ENCODE measurements at regions not wholly inside any gene's neighbourhood (a gene's known extent, or its start where the extent isn't known, plus 50 kb on each side); places are given as distances from the start of the nearest gene placed in this dataset.

GRCh38 chr7:4345004-4345403 is 337.1 kb upstream of the FOXK1 start:
- TF ChIP-seq CTCF (conservative IDR thresholded peaks at IDR 0.05), result no peak
- Histone ChIP-seq H4K20me1 (ENCODE audit: control insufficient read depth, insufficient read depth, insufficient read length) (no peaks in the 10 kb centered on the region), H2BK120ac (ENCODE audit: low read depth, low read length, poor library complexity, severe bottlenecking) (no peak overlapping the region), H2BK5ac (ENCODE audit: insufficient read length, low read length) (no peak overlapping the region), H3K9me3 (ENCODE audit: control insufficient read depth, low read depth, low read length) (peaks cover 6% of the 10 kb centered on the region), H3K9ac (ENCODE audit: extremely low read depth, insufficient read length, low read length) (no peak overlapping the region), H2BK12ac (ENCODE audit: insufficient read length, low read depth, low read length) (no peak overlapping the region), H3K27me3 (ENCODE audit: insufficient read depth, low read length) (no peaks in the 10 kb centered on the region), H3K4me1 (ENCODE audit: insufficient read depth, low read length) (no peaks in the 10 kb centered on the region), H4K5ac (ENCODE audit: insufficient read length, low read depth, low read length) (no peak overlapping the region), H2AK5ac (ENCODE audit: insufficient read length, low read length) (no peak overlapping the region), H3K23ac (ENCODE audit: insufficient read length, low read depth, low read length) (no peak overlapping the region), H3K79me2 (ENCODE audit: insufficient read depth, low read length) (no peaks in the 10 kb centered on the region), H3K4me2 (ENCODE audit: insufficient read depth, insufficient read length, low read length) (no peak overlapping the region), H4K8ac (replicated peaks; ENCODE audit: insufficient read length, low read depth, low read length) (no peak overlapping the region), H4K91ac (ENCODE audit: insufficient read length, low read depth, low read length) (no peak overlapping the region), H3K56ac (ENCODE audit: insufficient read length, low read depth, low read length) (no peak overlapping the region), H3K4ac (ENCODE audit: low read depth, low read length) (no peak overlapping the region), H2BK15ac (ENCODE audit: low read depth, low read length) (no peak overlapping the region), H3K23me2 (ENCODE audit: insufficient read length, low read depth, low read length, poor library complexity, severe bottlenecking) (no peaks in the 10 kb centered on the region), H2BK20ac (ENCODE audit: low read depth, low read length, poor library complexity, severe bottlenecking) (no peak overlapping the region), H3K14ac (ENCODE audit: insufficient read depth, low read length) (no peak overlapping the region), H3K18ac (ENCODE audit: insufficient read length, low read depth, low read length) (no peak overlapping the region), H2AFZ (ENCODE audit: low read length) (no peak overlapping the region), H3T11ph (ENCODE audit: low read length) (no peak overlapping the region), H3K27ac (ENCODE audit: insufficient read length, low read depth, low read length) (no peak overlapping the region), H3K79me1 (ENCODE audit: insufficient read depth, low read depth, low read length, poor library complexity, severe bottlenecking) (no peaks in the 10 kb centered on the region)
- Mint-ChIP-seq H3K9me3 (peaks cover 51 to 95% of the 10 kb centered on the region in 2 experiments), H3K36me3 (ENCODE audit: insufficient read depth in 1 of 3, low read depth in 3 of 3) (peaks cover 7 to 24% (median 10%) of the 10 kb centered on the region in 3 experiments; a peak in 6 of 7 replicates), H3K27ac (no peak overlapping the region), H3K4me1 (no peaks in the 10 kb centered on the region), H3K27me3 (ENCODE audit: low read depth) (peaks cover 17% of the 10 kb centered on the region), H3K4me3 (no peak overlapping the region)
- no CpG with 5 or more reads among the region's 5 CpGs for WGBS (ENCODE audit: extremely low coverage, insufficient read length, low lambda C conversion rate)
- DNase-seq, result no peak

Data from H9 (cell line).